ENCODE measurements at regions not wholly inside any gene's neighbourhood (a gene's known extent, or its start where the extent isn't known, plus 50 kb on each side); places are given as distances from the start of the nearest gene placed in this dataset.

DNA sequence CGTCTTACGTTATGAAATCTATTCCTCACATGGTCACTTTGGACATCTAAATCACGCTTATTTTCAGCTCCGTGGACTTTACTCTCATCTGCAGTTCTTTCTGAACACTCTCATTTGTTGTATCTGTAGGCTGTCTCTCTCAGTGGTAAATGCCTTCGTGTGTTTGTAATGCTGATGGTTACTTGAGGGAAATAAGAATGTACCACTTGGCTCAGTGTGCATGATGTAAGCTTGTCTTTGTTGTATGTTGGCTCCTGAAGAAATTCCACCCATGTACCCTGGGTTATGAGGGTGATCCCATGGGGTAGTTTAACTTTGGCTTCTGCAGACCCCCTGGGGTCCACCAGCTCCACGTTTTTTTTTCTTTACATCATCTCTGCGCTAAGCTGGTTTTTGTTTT is 378.4 kb downstream of the SETD4 start:
- DNase-seq (ENCODE audit: extremely low read depth, low read depth) = no peak
- TF ChIP-seq, protein P1, sequence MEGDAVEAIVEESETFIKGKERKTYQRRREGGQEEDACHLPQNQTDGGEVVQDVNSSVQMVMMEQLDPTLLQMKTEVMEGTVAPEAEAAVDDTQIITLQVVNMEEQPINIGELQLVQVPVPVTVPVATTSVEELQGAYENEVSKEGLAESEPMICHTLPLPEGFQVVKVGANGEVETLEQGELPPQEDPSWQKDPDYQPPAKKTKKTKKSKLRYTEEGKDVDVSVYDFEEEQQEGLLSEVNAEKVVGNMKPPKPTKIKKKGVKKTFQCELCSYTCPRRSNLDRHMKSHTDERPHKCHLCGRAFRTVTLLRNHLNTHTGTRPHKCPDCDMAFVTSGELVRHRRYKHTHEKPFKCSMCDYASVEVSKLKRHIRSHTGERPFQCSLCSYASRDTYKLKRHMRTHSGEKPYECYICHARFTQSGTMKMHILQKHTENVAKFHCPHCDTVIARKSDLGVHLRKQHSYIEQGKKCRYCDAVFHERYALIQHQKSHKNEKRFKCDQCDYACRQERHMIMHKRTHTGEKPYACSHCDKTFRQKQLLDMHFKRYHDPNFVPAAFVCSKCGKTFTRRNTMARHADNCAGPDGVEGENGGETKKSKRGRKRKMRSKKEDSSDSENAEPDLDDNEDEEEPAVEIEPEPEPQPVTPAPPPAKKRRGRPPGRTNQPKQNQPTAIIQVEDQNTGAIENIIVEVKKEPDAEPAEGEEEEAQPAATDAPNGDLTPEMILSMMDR (IDR thresholded peaks at IDR 0.05; ENCODE audit: low read depth, low read length) = no peak

DNA sequence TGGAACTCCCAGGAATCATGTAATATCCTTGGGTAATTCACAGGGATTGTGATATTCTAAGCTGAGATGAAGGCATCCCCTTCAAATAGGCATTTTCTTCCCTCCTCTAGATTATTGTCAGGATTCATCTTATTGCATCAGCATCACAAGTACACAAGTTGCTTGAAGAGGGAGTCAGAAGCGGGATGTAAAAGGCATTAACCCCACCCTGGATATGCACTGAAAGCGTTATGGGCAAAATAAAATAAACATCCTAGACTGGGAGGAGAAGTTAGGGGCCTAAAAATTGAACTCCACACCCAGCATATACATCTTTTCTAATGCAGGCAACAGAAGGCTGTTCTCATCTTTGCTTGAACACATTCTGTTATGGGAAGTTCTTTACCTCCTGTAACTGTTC is 381.2 kb downstream of the SETD4 start:
- TF ChIP-seq, protein P1 (IDR thresholded peaks at IDR 0.05; ENCODE audit: low read depth, low read length) = no peak
- no peak for DNase-seq (ENCODE audit: extremely low read depth, low read depth)

DNA sequence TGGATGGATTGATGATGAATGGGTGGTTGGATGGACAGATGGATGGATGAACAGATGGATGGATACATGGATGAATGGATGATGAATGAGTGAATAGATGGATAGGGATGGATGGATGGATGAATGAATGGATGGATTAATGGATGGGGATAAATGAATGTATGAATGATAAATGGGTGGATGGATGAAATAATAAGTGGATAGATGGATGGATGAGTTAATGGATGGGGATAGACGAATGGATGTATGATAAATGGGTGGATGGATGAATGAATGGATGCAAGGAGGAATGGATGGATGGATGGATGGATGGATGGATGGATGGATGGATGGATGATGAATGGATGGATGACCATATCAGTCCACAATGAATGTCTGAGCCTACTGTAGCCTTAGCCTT is 381.9 kb downstream of the SETD4 start:
- DNase-seq (ENCODE audit: extremely low read depth, low read depth) = no peak
- TF ChIP-seq, protein P1 (IDR thresholded peaks at IDR 0.05; ENCODE audit: low read depth, low read length) = no peak

DNA sequence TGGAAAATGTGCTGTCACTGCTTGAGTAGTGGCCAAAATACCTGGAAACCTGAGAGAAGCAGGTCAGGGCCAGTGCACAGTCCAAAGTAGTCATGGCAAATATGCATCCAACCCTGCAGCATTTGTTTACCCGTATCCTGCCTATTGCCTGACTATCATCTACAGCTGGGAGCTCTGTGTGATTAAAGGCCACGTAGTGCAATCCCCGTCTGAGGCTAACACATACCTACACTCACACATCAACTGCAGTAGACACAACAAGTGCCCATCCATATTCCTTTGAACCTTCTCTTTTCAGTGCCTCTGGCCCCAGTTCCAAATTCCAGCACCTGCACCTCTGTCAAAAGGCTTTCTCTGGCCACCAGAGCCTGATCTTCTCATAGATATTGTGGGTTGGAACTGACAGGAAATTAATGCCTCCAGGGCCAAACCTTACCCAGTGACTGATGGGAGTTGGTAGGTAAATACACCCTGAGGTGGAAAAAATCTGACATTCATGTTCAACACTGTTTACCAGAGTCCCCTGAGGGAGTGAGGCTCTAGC is 383.0 kb downstream of the SETD4 start:
- no peak for DNase-seq (ENCODE audit: extremely low read depth, low read depth)
- TF ChIP-seq, protein P1 (IDR thresholded peaks at IDR 0.05; ENCODE audit: low read depth, low read length) = no peak

DNA sequence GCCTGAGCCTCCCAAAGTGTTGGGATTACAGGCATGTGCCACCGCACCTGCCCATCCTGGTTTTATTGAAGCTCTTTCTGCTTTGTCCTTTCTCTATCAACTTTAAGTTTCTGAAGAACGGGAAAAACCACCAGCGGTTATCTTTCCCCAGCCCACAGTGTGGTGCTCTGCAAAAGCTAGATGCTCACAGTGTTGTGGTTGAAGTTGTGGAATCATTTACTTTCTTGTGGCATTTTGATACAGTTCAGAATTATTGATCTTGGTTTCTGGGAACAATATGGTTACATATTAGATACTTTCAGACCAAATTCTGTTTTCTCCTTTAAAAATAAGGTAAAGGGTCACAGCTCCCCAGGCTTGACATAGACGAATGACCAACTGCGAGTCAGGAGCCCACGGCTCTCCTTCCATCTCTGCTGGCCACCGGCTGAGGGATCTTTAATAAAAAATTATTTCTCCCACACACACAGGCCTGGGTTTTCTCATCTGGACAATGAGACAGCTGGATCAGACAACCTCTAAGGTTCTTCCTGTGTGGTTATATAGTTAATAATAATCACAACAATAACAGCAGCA is 385.3 kb downstream of the SETD4 start:
- TF ChIP-seq, protein P1 (IDR thresholded peaks at IDR 0.05; ENCODE audit: low read depth, low read length) = no peak
- DNase-seq (ENCODE audit: extremely low read depth, low read depth) = no peak

DNA sequence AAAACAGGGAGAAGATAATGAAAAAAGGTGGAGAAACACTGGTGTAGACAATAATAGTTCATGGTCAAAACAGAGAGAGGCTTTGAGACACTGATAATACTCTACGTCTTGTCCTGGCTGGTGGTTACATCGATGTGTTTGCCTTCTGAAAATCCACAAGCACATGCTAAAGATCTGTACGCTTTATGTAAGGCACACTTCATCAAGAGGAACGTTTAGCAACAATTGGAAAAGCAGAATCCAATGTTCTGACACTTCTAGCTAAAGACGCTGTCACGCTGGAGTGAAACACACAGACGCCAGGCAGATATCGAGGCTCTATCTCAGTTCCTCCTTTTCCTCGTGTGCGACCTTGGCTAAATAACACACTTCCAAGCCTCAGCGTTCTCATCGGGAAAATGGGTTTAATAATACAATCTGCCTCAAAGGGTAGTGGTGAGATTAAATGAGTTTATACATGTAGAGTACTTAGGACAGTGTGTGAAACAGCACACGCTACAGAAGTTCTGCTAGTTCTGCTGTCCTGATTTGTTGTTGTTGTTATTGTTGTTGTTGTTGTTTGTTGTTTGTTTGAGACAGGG is 386.1 kb downstream of the SETD4 start:
- no peak for DNase-seq (ENCODE audit: extremely low read depth, low read depth)
- TF ChIP-seq, protein P1 (IDR thresholded peaks at IDR 0.05; ENCODE audit: low read depth, low read length) = no peak

DNA sequence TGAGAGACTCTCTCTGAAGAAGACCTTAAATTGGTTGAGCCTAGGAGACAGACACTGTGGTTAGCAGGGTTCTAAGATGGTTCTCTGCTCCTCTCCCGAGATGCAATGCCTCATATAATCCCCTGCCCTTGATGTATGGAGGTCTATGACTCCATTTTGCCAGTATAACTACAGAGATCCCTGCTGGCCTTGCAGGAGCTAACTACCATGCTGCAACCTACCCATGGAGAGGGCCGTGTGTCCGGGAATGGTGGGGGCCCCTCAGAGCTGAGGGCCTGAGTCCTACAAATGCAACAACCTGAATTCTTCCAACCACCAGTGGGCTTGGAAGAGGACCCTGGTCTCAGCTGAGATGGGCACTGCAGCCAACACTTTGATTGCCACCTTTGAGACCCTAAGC is 388.0 kb downstream of the SETD4 start:
- DNase-seq (ENCODE audit: extremely low read depth, low read depth) = no peak
- TF ChIP-seq, protein P1 (IDR thresholded peaks at IDR 0.05; ENCODE audit: low read depth, low read length) = no peak

Data from AG09319 (cell line).